ENCODE measurements at regions not wholly inside any gene's neighbourhood (a gene's known extent, or its start where the extent isn't known, plus 50 kb on each side); places are given as distances from the start of the nearest gene placed in this dataset.

DNA sequence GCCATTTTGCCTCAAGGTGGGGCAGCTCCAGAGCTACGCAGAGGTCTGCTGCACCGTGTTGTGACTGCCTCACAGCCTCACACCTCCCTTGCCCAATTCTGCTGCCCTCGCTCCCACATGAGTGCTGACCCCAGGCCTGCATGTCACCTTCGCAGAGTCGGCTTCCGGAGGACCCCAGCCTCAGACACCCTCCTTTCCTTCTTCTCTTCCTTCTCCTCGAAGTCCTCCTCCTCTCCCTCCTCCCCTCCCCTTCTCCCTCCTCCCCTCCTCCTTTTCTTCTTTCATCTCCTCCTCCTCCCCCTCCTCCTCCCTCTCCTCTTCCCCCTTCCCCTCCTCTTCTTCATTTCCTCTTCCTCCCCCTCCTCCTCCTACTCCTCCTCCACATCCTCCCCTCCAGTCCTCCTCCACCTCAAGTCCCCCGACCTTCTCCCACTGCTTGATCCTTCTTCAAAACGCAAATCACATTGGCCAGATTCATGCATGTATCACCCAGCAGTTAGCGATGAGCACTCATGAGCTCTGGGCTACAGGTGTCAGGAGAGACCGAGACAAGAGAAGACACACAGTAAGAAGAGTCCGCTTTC is 243.8 kb downstream of the RBFOX3 start:
- no peak for DNase-seq (ENCODE audit: low read depth)

DNA sequence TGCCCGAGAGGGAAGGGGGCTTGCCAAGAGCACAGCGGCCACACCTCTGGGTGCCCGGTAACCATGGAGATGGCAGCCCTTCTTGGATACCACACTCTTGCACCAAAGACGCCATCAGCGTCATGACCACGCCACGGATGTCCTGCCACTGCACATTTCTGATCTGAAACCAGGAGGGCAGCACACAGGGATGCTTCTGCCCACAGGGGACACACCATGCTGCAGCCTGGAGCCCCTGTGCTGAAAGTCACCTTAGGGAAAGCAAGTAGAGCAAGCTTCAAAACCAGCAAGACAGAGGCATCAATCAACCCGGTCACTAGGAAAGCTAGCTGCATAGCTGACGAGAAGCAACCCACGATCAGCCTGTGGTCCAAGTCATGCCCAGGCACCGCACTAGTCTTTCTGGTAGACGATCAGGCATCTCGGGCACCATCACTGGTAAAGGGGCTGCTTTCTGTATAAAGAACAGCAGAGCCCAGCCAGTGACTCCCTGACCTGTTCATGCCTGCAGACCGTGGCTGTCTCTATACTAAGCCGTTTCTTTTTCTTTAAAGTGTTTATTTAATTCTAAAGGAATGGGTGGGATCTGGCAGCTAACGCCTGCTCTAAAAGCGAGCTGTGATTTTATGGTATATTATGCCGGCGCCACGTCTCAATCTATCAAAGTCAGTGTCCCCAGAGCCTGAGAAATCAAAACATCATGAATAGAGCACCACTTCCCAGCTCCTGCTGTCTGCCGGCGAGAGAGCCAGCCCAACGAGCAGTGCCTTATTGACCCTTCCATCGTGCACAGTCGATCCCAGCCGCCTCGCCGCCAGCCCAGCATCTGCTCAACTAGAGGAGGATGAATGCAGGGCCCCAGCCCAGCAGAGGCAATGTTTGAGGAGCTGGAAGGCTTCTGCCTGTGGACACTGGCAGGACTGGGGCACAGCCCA is 244.7 kb downstream of the RBFOX3 start:
- DNase-seq (ENCODE audit: low read depth) = no peak

DNA sequence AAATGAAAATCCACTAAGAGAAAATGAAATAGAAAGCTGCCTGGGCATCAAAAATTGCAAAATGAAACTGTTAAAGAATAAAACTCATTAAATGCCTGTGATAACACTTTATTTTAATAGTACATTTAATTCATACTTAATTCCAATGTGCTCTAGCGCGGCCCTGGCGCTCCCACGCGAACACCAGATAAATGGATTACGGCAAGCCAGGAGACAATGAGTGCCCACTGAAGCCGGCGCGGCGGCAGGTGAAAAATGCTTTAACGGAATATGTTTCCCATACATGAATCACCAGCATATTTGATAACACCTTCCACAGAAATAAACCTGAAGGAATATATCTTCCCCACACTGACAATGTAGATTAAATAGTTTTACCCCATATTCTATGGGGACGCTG is 245.5 kb downstream of the RBFOX3 start:
- no peak for DNase-seq (ENCODE audit: low read depth)

DNA sequence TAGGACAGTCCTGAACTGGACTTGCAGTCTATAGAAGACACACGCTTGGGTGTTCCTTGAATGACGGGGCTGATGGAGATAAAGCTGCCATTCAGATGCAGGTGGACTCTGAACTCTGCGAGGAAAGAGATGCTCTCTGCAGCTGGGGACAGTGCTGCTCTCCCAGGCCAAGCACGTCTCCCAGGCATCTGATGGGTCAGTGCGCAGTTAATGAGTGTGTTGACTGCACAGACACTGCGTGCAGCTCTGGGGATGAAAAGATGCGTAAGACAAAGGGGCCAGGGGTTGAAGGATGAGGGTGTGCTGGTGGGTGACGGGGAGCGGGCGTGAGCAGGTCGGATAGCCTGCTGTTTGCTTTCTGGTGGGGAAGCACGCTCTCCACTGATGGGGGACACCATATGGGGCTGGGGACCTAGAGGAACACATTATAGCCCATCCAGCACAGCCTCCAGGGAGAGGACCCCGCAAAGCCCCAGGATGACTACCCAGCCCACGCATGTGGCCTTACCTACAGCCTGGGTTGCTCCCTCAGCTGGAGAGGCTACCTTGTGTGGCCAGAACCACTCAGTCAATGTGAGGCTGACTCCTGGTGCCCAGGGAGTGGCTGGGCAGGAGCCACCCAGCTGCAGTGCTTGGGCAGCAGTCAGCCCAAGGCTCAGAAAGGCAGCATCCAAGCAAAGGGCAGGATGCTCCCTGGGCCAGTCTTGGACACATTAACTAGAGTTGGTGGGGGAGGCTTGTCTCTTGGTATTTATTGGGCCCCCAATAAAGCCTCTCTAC is 246.3 kb downstream of the RBFOX3 start:
- DNase-seq (ENCODE audit: low read depth) = no peak

DNA sequence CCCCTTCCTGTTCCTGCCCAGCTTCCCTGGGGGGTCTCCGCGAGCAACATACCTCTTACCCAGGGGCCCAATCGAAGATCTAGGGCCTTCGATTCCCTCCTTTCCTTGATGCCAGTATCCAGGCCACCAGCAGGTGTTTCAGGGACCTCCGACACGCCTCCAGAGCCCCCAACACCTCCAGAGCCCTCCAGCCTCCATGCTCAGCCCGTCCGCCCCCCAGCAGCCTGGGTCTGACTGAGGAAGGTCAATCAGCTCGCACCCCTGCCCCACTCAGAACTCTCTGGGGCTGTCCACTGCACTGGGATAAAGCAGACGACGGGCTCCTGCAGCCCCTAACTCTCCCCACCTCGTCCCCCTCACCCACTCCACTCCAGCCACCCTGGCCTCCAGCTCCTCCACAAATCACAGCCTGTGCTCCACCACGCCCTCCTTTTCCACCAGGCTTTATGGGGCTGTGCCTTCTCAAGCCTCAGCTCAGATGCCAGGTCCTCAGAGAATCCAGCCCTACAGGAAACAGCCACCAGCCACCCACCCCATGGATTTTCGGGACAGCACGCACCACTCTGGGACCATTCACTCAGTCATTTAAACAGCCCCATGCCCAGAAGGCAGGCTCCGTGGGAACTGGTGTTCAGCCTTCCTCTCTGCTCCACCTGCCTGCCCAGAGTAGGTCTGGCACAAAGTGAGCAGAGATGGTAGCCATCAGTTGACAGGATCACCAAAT is 247.1 kb downstream of the RBFOX3 start:
- no peak for DNase-seq (ENCODE audit: low read depth)

DNA sequence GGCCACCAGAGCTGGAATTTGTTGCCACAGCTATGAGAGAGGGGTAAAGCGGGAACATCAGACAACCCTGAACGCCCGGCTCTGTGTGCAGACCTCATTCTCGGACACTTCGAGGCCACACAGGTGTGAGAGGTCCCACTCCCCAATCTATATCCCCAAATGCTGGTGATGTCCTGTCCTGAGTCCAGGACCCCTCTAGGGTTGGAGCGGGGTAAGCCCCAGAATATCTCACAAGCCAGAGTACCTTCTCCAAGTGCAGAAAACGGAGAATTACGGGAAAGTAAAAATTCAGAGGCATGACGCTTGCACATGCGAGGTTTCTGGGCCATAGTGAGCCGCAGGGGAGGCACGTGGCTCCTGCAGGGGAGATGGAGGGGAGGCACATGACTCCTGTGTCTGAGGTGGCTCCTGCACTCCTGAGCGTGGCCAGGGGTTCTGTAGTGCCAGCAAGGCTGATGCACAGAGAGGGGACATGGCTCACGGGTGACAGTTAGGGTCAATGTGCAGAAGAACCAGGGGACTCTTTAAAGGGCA is 248.0 kb downstream of the RBFOX3 start:
- no peak for DNase-seq (ENCODE audit: low read depth)

DNA sequence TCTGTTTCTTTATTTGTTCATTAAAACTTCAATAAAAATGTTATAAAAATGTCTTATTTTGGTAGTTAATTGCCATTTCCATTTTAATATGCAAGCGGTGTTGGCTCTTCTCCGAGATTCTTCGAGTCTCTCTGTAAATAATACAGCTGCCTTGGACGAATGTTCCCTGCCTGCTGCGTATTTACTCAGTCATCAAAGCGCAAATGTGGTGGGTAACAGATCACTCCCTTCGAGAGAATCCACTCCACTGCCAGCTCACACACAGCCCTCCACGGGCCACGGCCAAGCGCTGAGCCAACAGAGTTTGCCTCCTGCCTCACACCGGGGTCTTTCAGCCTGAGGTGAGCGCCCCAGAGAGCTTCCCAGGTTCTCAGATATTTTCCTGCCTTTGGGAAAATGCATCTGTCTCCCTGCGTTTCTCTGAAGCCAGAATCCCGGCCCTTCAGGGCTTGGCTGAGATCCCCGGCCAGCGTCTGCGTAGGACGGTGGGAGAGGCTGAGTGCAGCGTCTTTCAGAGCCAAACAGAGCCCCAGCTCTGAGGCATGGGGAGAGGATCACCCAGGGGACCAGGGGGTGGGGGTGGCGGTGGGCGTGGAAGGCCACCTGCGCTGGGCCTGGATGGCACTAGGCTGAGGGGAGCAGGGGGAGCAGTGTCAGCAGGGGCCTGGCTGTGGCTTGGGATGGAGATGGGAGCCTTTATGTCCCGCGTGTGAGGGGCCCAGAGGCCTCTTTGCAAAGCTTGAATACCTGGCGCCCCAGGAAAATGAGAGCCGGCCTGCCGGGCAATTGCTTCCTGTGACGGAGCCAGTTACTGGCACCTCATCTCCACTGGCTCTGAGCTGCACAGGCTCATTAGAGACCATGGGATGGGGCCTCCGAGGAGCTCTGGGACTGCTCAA is 248.7 kb downstream of the RBFOX3 start:
- DNase-seq (ENCODE audit: low read depth) = no peak

DNA sequence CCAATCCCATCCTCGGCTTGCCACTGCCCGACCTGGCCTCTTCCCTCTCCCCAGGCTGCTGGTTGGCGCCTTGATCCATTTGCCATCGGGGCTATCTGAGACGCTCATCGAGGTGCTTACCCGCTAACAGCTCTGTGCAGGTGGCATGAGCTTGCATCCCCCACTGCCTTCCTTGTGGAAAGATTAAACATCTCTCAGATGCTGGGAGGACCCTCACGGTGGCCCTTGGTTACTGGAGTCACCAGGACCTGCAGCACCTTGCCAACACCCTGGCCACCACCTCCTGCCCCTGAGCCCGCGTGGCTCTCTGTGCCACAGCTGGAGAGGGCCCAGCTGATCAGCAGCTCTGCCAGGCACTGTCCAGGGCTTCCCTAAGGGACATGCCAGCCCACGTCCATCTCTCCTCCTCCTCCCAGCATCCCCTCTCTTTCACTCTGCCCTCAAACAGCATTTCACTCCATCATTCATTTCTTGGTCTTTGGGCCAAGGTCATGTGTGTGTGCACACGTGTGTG is 249.6 kb downstream of the RBFOX3 start:
- DNase-seq (ENCODE audit: low read depth) = no peak

DNA sequence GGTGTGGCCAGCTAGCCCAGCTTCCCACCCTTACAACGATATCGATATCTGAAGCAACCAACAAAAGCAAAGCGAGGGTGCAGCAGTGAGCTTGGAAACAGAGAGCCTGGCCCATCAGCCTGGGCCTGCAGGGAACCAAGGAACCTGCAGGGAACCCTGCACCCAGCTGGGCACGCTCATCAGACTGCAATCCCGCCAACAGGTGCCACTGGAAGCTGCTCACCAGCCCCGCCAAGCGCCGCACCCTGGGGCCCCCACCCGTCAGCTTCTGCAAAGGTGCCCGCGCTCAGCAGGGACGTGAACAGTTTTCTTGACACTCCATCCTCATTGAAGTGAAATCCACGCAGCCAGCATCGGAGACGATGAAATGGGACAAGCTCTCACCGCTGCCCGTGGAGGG is 250.7 kb downstream of the RBFOX3 start:
- DNase-seq (ENCODE audit: low read depth) = no peak

DNA sequence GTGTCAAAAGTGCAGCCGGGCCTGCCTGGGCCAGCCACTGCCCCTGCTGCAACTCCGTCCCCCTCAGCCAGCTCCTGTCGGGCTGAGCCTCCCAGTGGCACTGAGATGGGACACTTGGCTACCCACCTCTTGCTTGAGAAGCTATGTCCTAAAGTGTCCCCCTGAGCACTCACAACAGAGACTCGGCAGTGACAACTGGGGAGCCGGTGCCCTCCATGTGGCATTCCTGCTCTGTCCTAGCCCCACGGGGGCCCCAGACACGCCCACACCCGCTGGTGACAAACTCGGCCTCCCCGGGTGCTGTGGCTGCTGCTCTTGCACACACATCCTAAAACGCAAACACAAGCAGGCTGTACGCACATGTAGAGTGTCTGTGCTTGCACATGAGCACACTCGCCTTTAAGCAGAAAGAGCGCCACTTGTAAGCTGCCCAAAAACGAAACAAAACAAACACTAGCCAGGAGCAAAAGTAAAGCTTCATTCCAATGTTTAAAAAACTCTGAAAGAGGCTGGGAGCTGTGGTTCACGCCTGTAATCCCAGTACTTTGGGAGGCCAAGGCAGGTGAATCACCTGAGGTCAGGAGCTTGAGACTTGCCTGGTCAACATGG is 253.9 kb downstream of the RBFOX3 start:
- DNase-seq (ENCODE audit: low read depth) = no peak

DNA sequence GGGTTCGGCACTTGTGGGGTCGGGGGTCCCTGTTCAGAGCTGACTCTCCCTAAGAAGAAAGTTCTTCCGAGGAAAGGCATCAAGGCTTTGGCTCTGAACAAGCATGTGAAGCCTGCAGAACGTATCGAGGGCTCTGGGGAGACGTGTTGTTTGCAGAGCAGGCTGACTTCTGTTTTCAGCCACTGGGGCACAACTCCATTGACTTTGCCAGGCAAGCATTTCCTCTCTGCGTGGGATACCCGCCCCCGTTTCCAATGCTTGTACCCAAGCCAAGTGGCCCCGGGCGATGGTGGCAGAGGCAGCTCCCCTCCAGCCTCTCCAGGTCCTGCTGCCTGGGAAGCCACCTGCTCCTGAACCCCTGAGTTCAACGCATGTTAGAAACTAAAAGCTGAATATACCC is 255.7 kb downstream of the RBFOX3 start:
- no peak for DNase-seq (ENCODE audit: low read depth)

DNA sequence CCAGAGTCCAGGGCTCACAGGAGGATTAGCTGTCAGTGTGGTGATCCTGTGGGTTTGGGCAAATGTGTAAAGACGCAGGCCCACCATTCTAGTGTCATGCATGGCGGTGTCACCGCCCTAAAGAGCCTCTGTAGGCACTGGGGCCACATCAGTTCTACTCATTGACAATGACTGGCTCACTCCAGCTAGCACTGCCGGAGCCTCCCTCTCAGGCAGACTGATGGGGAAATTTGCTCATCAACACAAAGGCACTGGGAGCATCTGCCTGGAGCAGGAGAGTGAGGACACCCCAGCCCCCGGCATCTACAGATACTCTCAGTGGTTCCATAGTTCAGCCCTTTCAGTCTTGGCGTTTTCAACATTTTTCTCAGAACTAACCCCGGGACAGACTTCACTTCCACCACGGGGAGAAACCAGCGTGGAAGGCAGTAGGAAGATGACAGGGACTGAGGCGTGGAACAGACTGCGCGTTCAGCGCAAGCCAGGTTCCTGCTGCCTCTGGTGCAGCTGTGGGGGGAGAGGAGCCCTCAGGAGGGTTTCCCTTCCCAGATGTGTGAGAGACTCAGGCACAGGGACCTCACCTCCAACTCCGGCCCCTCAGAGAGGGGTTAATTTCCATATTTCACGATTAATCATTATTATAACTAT is 256.6 kb downstream of the RBFOX3 start:
- no peak for DNase-seq (ENCODE audit: low read depth)

DNA sequence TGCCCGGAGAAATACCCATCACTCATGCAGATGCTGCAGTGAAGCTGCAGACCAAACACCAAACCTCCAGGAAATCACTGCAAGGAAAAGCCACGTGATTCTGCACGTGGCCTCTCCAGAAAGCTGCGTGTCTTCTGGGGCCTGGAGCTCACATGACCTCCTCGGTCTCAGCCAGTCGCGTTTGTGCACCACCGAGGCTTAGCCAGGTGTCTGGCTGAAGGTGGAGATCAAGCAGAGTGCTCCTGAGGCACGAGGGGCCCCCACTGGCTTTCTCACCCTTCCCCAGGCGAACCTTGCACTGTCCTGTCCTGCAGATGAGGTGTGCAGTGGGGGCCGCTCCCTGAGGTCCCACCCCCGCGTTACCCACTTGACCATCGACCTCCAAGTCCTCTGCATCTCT is 257.3 kb downstream of the RBFOX3 start:
- DNase-seq (ENCODE audit: low read depth) = no peak

DNA sequence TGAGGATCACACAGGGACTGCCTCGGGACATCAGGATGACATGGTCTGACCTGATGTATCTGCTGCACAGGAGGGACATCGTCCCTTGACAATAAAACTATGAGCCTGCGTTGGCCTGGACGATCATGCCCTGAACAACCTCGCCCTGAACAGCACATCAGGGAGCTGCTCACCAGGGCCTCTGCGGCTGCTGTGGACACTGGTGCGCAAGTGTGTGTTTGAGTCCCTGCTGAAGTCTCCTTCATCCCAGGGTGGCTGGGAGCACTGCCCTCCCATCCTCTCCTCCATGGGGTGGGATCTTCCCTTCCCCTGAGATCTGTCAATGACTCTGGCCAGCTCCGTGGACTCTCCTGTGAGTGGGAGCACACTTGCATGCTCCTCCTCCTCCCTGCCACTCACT is 257.8 kb downstream of the RBFOX3 start:
- DNase-seq (ENCODE audit: low read depth) = no peak

DNA sequence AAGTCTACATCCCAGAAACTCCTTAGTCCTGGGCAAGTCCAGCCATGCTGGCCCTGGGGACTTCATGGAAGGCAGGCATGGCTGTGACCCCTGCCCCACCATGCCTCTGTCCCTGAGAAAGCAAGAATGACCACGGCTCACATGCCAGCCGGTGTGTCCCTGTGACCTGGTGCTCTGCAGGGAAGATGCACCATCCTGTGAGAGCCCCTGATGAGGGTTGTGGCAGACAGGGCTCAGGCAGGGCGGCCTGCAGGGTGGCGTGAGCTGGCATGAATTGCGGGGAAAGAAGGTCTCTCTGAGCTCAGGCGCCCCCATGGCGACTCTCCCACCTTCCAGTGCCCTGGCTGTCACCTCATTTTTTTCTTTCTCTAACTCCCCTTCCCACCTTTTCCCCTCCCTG is 260.3 kb downstream of the RBFOX3 start:
- DNase-seq (ENCODE audit: low read depth) = no peak

DNA sequence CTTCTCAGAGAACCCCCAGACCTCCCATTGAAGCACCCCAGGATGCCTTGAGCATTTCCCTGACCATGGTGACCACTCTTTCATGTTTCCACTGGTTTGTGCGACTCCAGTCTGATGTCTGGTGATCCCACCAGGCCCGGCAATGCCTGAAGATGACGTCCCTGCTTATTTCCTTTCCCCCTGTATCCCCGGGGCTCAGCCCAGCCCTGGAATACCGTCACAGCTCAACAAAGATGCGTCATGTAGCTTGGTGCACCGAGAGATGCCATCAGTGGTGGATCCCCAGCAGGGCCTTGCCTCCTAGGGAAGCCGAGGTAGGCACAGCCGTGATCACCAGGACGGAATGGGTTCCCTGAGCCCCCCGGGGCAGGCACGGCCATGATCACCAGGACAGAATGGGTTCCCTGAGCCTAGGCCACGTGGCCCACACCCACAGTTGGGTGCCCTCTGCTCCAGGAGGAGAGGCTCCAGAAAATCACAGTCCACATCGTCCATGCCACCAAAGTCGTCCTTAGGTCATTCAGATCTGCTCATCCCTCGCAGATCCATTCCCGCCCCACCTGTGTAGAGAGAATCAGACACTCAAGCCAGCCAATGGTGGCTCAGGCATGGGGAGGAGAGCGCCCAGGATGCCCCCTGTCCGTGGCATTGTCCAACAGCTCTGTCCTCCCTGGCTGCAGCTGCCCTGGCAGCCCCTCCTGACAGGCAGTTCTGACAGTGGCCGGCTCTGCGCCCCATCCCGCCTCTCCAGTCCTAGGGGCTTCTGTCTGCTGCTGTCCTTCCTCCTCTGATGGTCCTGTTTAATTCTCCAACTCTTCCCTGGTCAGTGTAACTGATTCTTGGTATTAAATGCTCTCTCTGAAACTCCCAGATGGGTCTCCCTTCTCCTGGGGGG is 261.1 kb downstream of the RBFOX3 start:
- DNase-seq (ENCODE audit: low read depth) = no peak

DNA sequence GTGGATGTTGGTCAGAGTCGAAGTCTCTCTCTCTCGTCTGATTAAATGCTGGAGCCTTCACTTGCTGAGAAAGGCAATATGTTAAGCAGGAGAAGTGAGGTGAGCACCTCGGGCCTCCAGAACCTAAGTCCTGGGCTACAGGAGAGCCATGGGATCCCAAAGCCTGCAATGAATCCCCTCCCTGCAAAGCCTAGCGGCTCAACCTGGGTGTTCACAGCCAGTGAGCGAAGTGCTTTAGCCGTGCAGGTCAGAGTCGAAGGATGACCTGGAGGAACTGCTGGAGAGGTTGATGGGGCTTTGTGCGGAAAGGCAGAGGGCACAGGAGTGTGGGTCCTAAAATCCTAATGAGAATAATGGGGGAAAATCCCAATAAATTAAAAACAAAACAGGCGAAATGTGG is 267.8 kb downstream of the ENGASE start:
- DNase-seq (ENCODE audit: low read depth) = no peak

DNA sequence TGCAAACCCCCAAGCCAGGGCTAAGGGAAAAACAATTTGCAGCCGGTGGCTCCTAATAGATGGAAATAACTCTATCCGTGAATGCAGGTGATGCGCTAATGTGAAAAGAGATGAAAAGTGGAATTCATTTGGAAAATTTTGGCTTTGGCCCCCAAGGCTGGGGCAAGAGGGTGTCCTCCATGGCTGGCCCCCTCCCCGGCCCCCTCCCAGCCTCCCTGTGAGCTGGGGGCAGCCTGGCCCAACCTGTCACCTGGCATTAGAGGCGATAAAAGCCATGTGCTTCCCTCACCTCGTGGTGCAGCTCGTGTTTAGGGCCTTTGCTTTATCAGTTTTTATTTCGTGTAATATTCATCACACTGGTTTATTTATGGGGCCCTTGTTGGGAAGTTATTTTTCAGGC is 267.2 kb downstream of the ENGASE start:
- no peak for DNase-seq (ENCODE audit: low read depth)
